HCT116 (cell line): ENCODE measurements at regions not wholly inside any gene's neighbourhood (a gene's known extent, or its start where the extent isn't known, plus 50 kb on each side); places are given as distances from the start of the nearest gene placed in this dataset.

ENCODE experiments used
- CEBPB ChIP-seq: IDR thresholded peaks from 2 replicates; pipeline ENCODE4 v1.6.1; 2012; ENCODE audit warnings: low read depth
- CTCF ChIP-seq, 3 experiments: fragments of 200-600 bp in 1 of 3; sonication (generic) in 1 of 3; IDR thresholded peaks in 2 of 3; conservative IDR thresholded peaks in 1 of 3; 2 replicates each; pipeline ENCODE4 v1.5.1; 2012 to 2017; ENCODE audit warnings: low read depth in 2 of 3, low read length in 2 of 3, antibody characterized with exemption in 1 of 3, borderline replicate concordance in 1 of 3, control low read depth in 1 of 3, mild to moderate bottlenecking in 1 of 3, mixed read lengths in 1 of 3, mixed run types in 1 of 3, moderate library complexity in 1 of 3; ENCODE audit not compliant: insufficient read depth in 1 of 3
- EZH2 ChIP-seq: fragments of 200-600 bp; sonication (generic); IDR thresholded peaks from 2 replicates; pipeline ENCODE4 v1.6.1; 2017; ENCODE audit warnings: antibody characterized with exemption, mixed run types
- JUND ChIP-seq: IDR thresholded peaks from 2 replicates; pipeline ENCODE4 v1.6.1; 2012
- MAX ChIP-seq: IDR thresholded peaks from 2 replicates; pipeline ENCODE4 v1.6.1; 2012
- POLR2A ChIP-seq: IDR thresholded peaks from 2 replicates; pipeline ENCODE4 v1.7.0; 2011; ENCODE audit warnings: borderline replicate concordance; ENCODE audit not compliant: insufficient read depth, insufficient read length; ENCODE audit errors: extremely low read depth
- POLR2AphosphoS5 ChIP-seq: IDR thresholded peaks from 2 replicates; pipeline ENCODE4 v1.6.1; 2011; ENCODE audit warnings: mild to moderate bottlenecking, low read depth, low read length, moderate library complexity
- REST ChIP-seq: IDR thresholded peaks from 2 replicates; pipeline ENCODE4 v1.6.1; 2012; ENCODE audit warnings: low read depth
- TCF7L2 ChIP-seq: IDR thresholded peaks from 2 replicates; pipeline ENCODE4 v1.7.0; 2011; ENCODE audit warnings: borderline replicate concordance, inconsistent platforms; ENCODE audit not compliant: insufficient read depth, insufficient read length; ENCODE audit errors: extremely low read depth
- YY1 ChIP-seq: IDR thresholded peaks from 2 replicates; pipeline ENCODE4 v1.6.1; 2011; ENCODE audit warnings: low read length, low read depth, moderate library complexity, mild to moderate bottlenecking; ENCODE audit not compliant: insufficient replicate concordance; ENCODE audit errors: extremely low read depth
- ZFX ChIP-seq: fragments of 450-650 bp; IDR thresholded peaks from 2 replicates; pipeline ENCODE4 v1.6.1; 2017
- ZNF274 ChIP-seq: fragments of 200-500 bp; sonication (Bioruptor generic); IDR thresholded peaks from 2 replicates; pipeline ENCODE4 v1.6.1; 2014; ENCODE audit warnings: mild to moderate bottlenecking, low read depth, low read length, inconsistent platforms

- TF ChIP-seq CEBPB (no peak), POLR2AphosphoS5 (no peak), TCF7L2 (no peak), REST (no peak), CTCF (IDR thresholded peaks at IDR 0.05 in 2 of 3, conservative IDR thresholded peaks at IDR 0.05 in 1 of 3; ENCODE audit: borderline replicate concordance in 1 of 3, insufficient read depth in 1 of 3, low read depth in 2 of 3, low read length in 2 of 3) (no peak), EZH2 (no peak), MAX (no peak), POLR2A (no peak), JUND (no peak), ZNF274 (no peak), ZFX (no peak), YY1 (no peak)
These were observed 112.1 kb upstream of the TMEM170B start for GRCh38 chr6:11425431-11425871.
